ENCODE measurements at regions not wholly inside any gene's neighbourhood (a gene's known extent, or its start where the extent isn't known, plus 50 kb on each side); places are given as distances from the start of the nearest gene placed in this dataset.

DNA sequence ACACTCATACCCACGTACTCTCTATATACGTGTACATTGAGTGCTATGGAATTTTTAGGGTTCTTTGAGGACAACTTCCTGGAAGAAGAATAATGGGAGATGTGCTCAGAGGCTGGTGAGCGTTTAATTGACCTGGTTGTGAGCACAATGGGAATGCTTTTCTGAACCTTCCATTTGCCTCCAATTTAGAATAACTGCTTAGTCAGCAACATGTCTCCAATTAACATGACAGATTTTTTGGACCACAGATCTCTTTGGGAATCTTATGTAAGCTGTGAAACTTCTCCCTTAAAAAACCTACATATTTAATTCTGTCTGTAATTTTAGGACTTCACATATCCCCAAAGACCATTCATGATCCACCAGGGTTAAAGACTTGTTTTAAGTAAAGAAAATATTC, 166.7 kb upstream of the TNP1 start:
- TF ChIP-seq, protein P1, sequence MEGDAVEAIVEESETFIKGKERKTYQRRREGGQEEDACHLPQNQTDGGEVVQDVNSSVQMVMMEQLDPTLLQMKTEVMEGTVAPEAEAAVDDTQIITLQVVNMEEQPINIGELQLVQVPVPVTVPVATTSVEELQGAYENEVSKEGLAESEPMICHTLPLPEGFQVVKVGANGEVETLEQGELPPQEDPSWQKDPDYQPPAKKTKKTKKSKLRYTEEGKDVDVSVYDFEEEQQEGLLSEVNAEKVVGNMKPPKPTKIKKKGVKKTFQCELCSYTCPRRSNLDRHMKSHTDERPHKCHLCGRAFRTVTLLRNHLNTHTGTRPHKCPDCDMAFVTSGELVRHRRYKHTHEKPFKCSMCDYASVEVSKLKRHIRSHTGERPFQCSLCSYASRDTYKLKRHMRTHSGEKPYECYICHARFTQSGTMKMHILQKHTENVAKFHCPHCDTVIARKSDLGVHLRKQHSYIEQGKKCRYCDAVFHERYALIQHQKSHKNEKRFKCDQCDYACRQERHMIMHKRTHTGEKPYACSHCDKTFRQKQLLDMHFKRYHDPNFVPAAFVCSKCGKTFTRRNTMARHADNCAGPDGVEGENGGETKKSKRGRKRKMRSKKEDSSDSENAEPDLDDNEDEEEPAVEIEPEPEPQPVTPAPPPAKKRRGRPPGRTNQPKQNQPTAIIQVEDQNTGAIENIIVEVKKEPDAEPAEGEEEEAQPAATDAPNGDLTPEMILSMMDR (IDR thresholded peaks at IDR 0.05) = no peak
- no peak for TF ChIP-seq POLR2A (IDR thresholded peaks at IDR 0.05)

Data from uterus (tissue), 2 donors.